ENCODE measurements at regions not wholly inside any gene's neighbourhood (a gene's known extent, or its start where the extent isn't known, plus 50 kb on each side); places are given as distances from the start of the nearest gene placed in this dataset.

- TF ChIP-seq ZNF70 (CRISPR knock-in tag; IDR thresholded peaks at IDR 0.05) (no peak), ZC3H10 (CRISPR knock-in tag; IDR thresholded peaks at IDR 0.05) (no peak), GLIS3 (CRISPR knock-in tag; IDR thresholded peaks at IDR 0.05) (no peak), ZNF565 (CRISPR knock-in tag; conservative IDR thresholded peaks at IDR 0.05; ENCODE audit: low read depth) (no peak), RARB (CRISPR knock-in tag; IDR thresholded peaks at IDR 0.05) (no peak), CREB5 (CRISPR knock-in tag; IDR thresholded peaks at IDR 0.05; ENCODE audit: low read depth) (no peak), ZFP30 (CRISPR knock-in tag; IDR thresholded peaks at IDR 0.05) (no peak)
These were observed 339.3 kb downstream of the DAD1 start for GRCh38 chr14:22249770-22250169.
